Gastroesophageal sphincter (tissue), 4 donors: ENCODE measurements at regions not wholly inside any gene's neighbourhood (a gene's known extent, or its start where the extent isn't known, plus 50 kb on each side); places are given as distances from the start of the nearest gene placed in this dataset.
"Not testable (repeated sequence)": the region's sequence is repeated elsewhere in the genome, so short reads cannot be mapped to it uniquely, and the experiment has no call there.

Experiments
- ATAC-seq: fragments of 150-250 bp; one replicate; pipeline ENCODE4 v1.9.1; 2016; ENCODE audit warnings: mild to moderate bottlenecking, moderate library complexity
- H3K27ac ChIP-seq, 4 donors: fragments of 200-600 bp; sonication (generic) in 3 of 4; 1 replicate in 3 of 4; 2 replicates in 1 of 4; pipeline ENCODE4 v1.5.1; 2016 to 2019
- H3K27me3 ChIP-seq: fragments of 200-600 bp; sonication (generic); one replicate; pipeline ENCODE4 v1.5.1; 2019
- H3K36me3 ChIP-seq, 2 donors: fragments of 200-600 bp; sonication (generic); one replicate each; pipeline ENCODE4 v1.5.1; 2019; ENCODE audit warnings: control low read depth in 1 of 2
- H3K4me1 ChIP-seq, 3 donors: fragments of 200-600 bp; sonication (generic); 1 replicate in 2 of 3; 2 replicates in 1 of 3; pipeline ENCODE4 v1.5.1; 2016 to 2019; ENCODE audit warnings: control low read depth in 2 of 3
- H3K4me3 ChIP-seq, 2 donors: fragments of 200-600 bp; sonication (generic); one replicate each; pipeline ENCODE4 v1.5.1; 2019; ENCODE audit warnings: mild to moderate bottlenecking in 1 of 2, moderate library complexity in 1 of 2
- H3K9me3 ChIP-seq, 3 donors: fragments of 200-600 bp; sonication (generic); one replicate each; pipeline ENCODE4 v1.5.1; 2017 to 2019; ENCODE audit warnings: control low read depth in 2 of 3
- CTCF ChIP-seq, 4 experiments: fragments of 200-600 bp in 2 of 4; fragments of 450-650 bp in 2 of 4; sonication (generic) in 1 of 4; IDR thresholded peaks; one replicate each; pipeline ENCODE4 v1.5.1; 2017 to 2019; ENCODE audit warnings: antibody characterized with exemption in 4 of 4, mild to moderate bottlenecking in 2 of 4, moderate library complexity in 2 of 4
- EP300 ChIP-seq: sonication (generic); formaldehyde crosslinking; IDR thresholded peaks from one replicate; pipeline ENCODE4 v1.6.1; 2017; ENCODE audit warnings: antibody characterized with exemption, mild to moderate bottlenecking
- POLR2A ChIP-seq, 2 donors: fragments of 450-650 bp; IDR thresholded peaks; one replicate each; pipeline ENCODE4 v1.6.1; 2017; ENCODE audit warnings: antibody characterized with exemption in 2 of 2, mild to moderate bottlenecking in 2 of 2, moderate library complexity in 1 of 2
- POLR2AphosphoS5 ChIP-seq: sonication (generic); formaldehyde crosslinking; IDR thresholded peaks from one replicate; pipeline ENCODE4 v1.6.1; 2017; ENCODE audit warnings: antibody characterized with exemption
- WGBS, 2 donors: methylation state at CpG; one replicate each; pipeline ENCODE4 v1.1.5; 2018; ENCODE audit warnings: low coverage in 1 of 2; 5-methylcytosine and 5-hydroxymethylcytosine counted together

- ATAC-seq = no peak
- no peak for TF ChIP-seq POLR2AphosphoS5
- TF ChIP-seq POLR2A (IDR thresholded peaks at IDR 0.05) = no peak
- no peak for TF ChIP-seq CTCF (IDR thresholded peaks at IDR 0.05)
- TF ChIP-seq EP300 = no peak
- Histone ChIP-seq H3K4me3 (no peak overlapping the region), H3K36me3 (no peaks in the 10 kb centered on the region), H3K27me3 (peaks cover 32% of the 10 kb centered on the region), H3K9me3 (no peaks in the 10 kb centered on the region), H3K4me1 (no peaks in the 10 kb centered on the region), H3K27ac (no peak overlapping the region)
- WGBS, 2 donors = 47 to 64% methylated on average over 9 to 10 of the region's 20 CpGs
Measured at GRCh38 chr22:19596680-19597398, 72.6 kb upstream of the CLDN5 start.

GRCh38 chr22:19597399-19597735, 73.2 kb upstream of the CLDN5 start:
- Histone ChIP-seq H3K4me3 (no peak overlapping the region), H3K4me1 (no peaks in the 10 kb centered on the region), H3K27me3 (peaks cover 30% of the 10 kb centered on the region), H3K9me3 (no peaks in the 10 kb centered on the region), H3K27ac (no peak overlapping the region), H3K36me3 (no peaks in the 10 kb centered on the region)
- 31 to 52% methylated on average over 7 of the region's 7 CpGs for WGBS, 2 donors
- ATAC-seq = no peak
- TF ChIP-seq POLR2AphosphoS5 = no peak
- no peak for TF ChIP-seq CTCF (IDR thresholded peaks at IDR 0.05)
- TF ChIP-seq EP300 = no peak
- no peak for TF ChIP-seq POLR2A (IDR thresholded peaks at IDR 0.05)

- ATAC-seq = no peak
- Histone ChIP-seq H3K36me3 (no peaks in the 10 kb centered on the region), H3K27ac (peak overlapping the region in 1 of 4 donors; percentile 24), H3K4me1 (no peaks in the 10 kb centered on the region), H3K27me3 (peaks cover 24% of the 10 kb centered on the region), H3K9me3 (no peaks in the 10 kb centered on the region), H3K4me3 (no peak overlapping the region)
- TF ChIP-seq CTCF (IDR thresholded peaks at IDR 0.05) (no peak), POLR2AphosphoS5 (no peak), POLR2A (IDR thresholded peaks at IDR 0.05) (no peak), EP300 (no peak)
- WGBS, 2 donors = 22% methylated on average over 1 of the region's 10 CpGs; no CpG with 5 or more reads in 1 of the 2 donors
Measured at GRCh38 chr22:19598054-19598855, 74.0 kb upstream of the CLDN5 start.

- H3K9me3 ChIP-seq = no peaks in the 10 kb centered on the region
- ATAC-seq = no peak
- H3K27ac ChIP-seq = no peak overlapping the region
- TF ChIP-seq POLR2AphosphoS5 = no peak
- no peak for TF ChIP-seq POLR2A (IDR thresholded peaks at IDR 0.05)
- no peaks in the 10 kb centered on the region for H3K36me3 ChIP-seq
- H3K4me3 ChIP-seq = no peak overlapping the region
- peaks cover 28% of the 10 kb centered on the region for H3K27me3 ChIP-seq
- 81 to 94% methylated on average over 3 of the region's 5 CpGs for WGBS, 2 donors
- no peaks in the 10 kb centered on the region for H3K4me1 ChIP-seq
Measured at GRCh38 chr22:19599004-19599403, 74.8 kb upstream of the CLDN5 start.

GRCh38 chr22:19599626-19600243, 75.5 kb upstream of the CLDN5 start:
- WGBS, 2 donors = 37 to 90% methylated on average over 4 to 5 of the region's 12 CpGs
- Histone ChIP-seq H3K36me3 (no peaks in the 10 kb centered on the region), H3K9me3 (no peaks in the 10 kb centered on the region), H3K4me1 (no peaks in the 10 kb centered on the region), H3K27ac (no peak overlapping the region), H3K27me3 (peaks cover 35% of the 10 kb centered on the region), H3K4me3 (no peak overlapping the region)
- no peak for ATAC-seq
- TF ChIP-seq EP300 (no peak), POLR2AphosphoS5 (no peak), POLR2A (IDR thresholded peaks at IDR 0.05) (no peak), CTCF (IDR thresholded peaks at IDR 0.05) (no peak)

- H3K27me3 ChIP-seq = peaks cover 58% of the 10 kb centered on the region
- ATAC-seq = not testable (repeated sequence)
Measured at GRCh38 chr22:19603346-19603745, 79.1 kb upstream of the CLDN5 start.

More at GRCh38 chr22:19603346-19603745, 79.1 kb upstream of the CLDN5 start:
- not testable (repeated sequence) for H3K9me3 ChIP-seq, H3K27ac ChIP-seq, H3K36me3 ChIP-seq, H3K4me3 ChIP-seq
- WGBS, 2 donors = 93% methylated on average over 4 of the region's 4 CpGs; no CpG with 5 or more reads in 1 of the 2 donors
- H3K4me1 ChIP-seq = peaks cover 0 to 11% (median 0%) of the 10 kb centered on the region in 3 donors
